OCI-LY1 (cell line): ENCODE measurements at regions not wholly inside any gene's neighbourhood (a gene's known extent, or its start where the extent isn't known, plus 50 kb on each side); places are given as distances from the start of the nearest gene placed in this dataset.

Source experiments
- H2AFZ ChIP-seq: fragments of 200-600 bp; sonication (generic), shearing (Covaris generic); 2 replicates; pipeline ENCODE4 v1.6.0; 2014; ENCODE audit warnings: antibody characterized with exemption, mild to moderate bottlenecking, low read length
- H3F3A ChIP-seq: fragments of 200-600 bp; sonication (generic), shearing (Covaris generic); 2 replicates; pipeline ENCODE4 v1.6.0; 2014; ENCODE audit warnings: mild to moderate bottlenecking, antibody characterized with exemption, low read length, moderate library complexity; ENCODE audit not compliant: insufficient read depth
- H3K27ac ChIP-seq: fragments of 200-600 bp; sonication (generic); 2 replicates; pipeline ENCODE4 v1.5.1; 2014; ENCODE audit warnings: low read length, mixed run types, mild to moderate bottlenecking, low read depth; ENCODE audit not compliant: poor library complexity, severe bottlenecking
- H3K27me3 ChIP-seq: fragments of 200-600 bp; sonication (generic); 2 replicates; pipeline ENCODE4 v1.6.0; 2014; ENCODE audit warnings: antibody characterized with exemption, mild to moderate bottlenecking, low read length, moderate library complexity; ENCODE audit not compliant: insufficient read depth
- H3K36me3 ChIP-seq: fragments of 200-600 bp; sonication (generic); 2 replicates; pipeline ENCODE4 v1.6.1; 2014; ENCODE audit warnings: mild to moderate bottlenecking, antibody characterized with exemption, low read length, moderate library complexity, mixed read lengths; ENCODE audit not compliant: insufficient read depth
- H3K4me1 ChIP-seq: fragments of 200-600 bp; sonication (generic); 2 replicates; pipeline ENCODE4 v1.5.1; 2014; ENCODE audit warnings: mild to moderate bottlenecking, low read length, moderate library complexity; ENCODE audit not compliant: insufficient read depth, severe bottlenecking
- H3K4me2 ChIP-seq: fragments of 200-600 bp; sonication (generic), shearing (Covaris generic); 2 replicates; pipeline ENCODE4 v1.6.1; 2014; ENCODE audit warnings: low read length
- H3K4me3 ChIP-seq: fragments of 200-600 bp; sonication (generic); 2 replicates; pipeline ENCODE4 v1.5.1; 2014; ENCODE audit warnings: low read length, low read depth, mild to moderate bottlenecking, mixed read lengths; ENCODE audit not compliant: poor library complexity, severe bottlenecking
- H3K79me2 ChIP-seq: fragments of 200-600 bp; shearing (Covaris generic); 2 replicates; pipeline ENCODE4 v1.6.1; 2016; ENCODE audit warnings: mixed run types, low read length, mixed read lengths; ENCODE audit not compliant: insufficient read depth
- H3K9ac ChIP-seq: fragments of 200-600 bp; sonication (generic), shearing (Covaris generic); 2 replicates; pipeline ENCODE4 v1.6.1; 2014; ENCODE audit warnings: mild to moderate bottlenecking, low read length, mixed read lengths
- H3K9me2 ChIP-seq: fragments of 200-600 bp; sonication (generic), shearing (Covaris generic); 2 replicates; pipeline ENCODE4 v1.6.1; 2014; ENCODE audit warnings: low read depth, mild to moderate bottlenecking, low read length, mixed read lengths
- H3K9me3 ChIP-seq: fragments of 200-600 bp; shearing (Covaris generic); 2 replicates; pipeline ENCODE4 v1.6.1; 2014; ENCODE audit warnings: low read length, mixed read lengths
- H4K20me1 ChIP-seq: fragments of 200-600 bp; sonication (generic), shearing (Covaris generic); 2 replicates; pipeline ENCODE4 v1.6.0; 2016; ENCODE audit warnings: mild to moderate bottlenecking, low read length; ENCODE audit not compliant: insufficient read depth
- CTCF ChIP-seq: fragments of 200-600 bp; sonication (generic), shearing (Covaris generic); IDR thresholded peaks from 2 replicates; pipeline ENCODE4 v1.5.1; 2017; ENCODE audit warnings: mild to moderate bottlenecking, antibody characterized with exemption, low read length, moderate library complexity, mixed read lengths
- EZH2 ChIP-seq: fragments of 200-600 bp; sonication (generic), shearing (Covaris generic); IDR thresholded peaks from 2 replicates; pipeline ENCODE4 v1.8.0; 2017; ENCODE audit warnings: borderline replicate concordance, mixed run types, mild to moderate bottlenecking, antibody characterized with exemption, low read length, moderate library complexity, mixed read lengths

GRCh38 chr6:98487612-98488011, 346.8 kb upstream of the POU3F2 start:
- H2AFZ ChIP-seq, result no peak overlapping the region
- no peaks in the 10 kb centered on the region for H3K36me3 ChIP-seq
- no peaks in the 10 kb centered on the region for H3K79me2 ChIP-seq
- H4K20me1 ChIP-seq, result no peaks in the 10 kb centered on the region
- H3K9ac ChIP-seq, result no peak overlapping the region
- H3K4me3 ChIP-seq, result no peak overlapping the region
- H3K4me2 ChIP-seq, result no peak overlapping the region
- no peaks in the 10 kb centered on the region for H3K9me2 ChIP-seq
- no peak overlapping the region for H3K27ac ChIP-seq
- TF ChIP-seq EZH2 (no peak), CTCF (no peak)
- no peaks in the 10 kb centered on the region for H3K27me3 ChIP-seq
- no peaks in the 10 kb centered on the region for H3K4me1 ChIP-seq
- H3K9me3 ChIP-seq, result no peaks in the 10 kb centered on the region
- no peaks in the 10 kb centered on the region for H3F3A ChIP-seq

- Histone ChIP-seq H3K79me2 (no peaks in the 10 kb centered on the region), H3K4me2 (no peak overlapping the region), H3K9ac (no peak overlapping the region), H3K27me3 (no peaks in the 10 kb centered on the region), H3K36me3 (no peaks in the 10 kb centered on the region), H4K20me1 (no peaks in the 10 kb centered on the region), H3K9me3 (no peaks in the 10 kb centered on the region), H3K27ac (no peak overlapping the region), H2AFZ (no peak overlapping the region), H3K9me2 (no peaks in the 10 kb centered on the region), H3K4me3 (no peak overlapping the region), H3F3A (no peaks in the 10 kb centered on the region), H3K4me1 (no peaks in the 10 kb centered on the region)
- TF ChIP-seq EZH2 (no peak), CTCF (no peak)
Observed at GRCh38 chr6:98498144-98498775, 336.1 kb upstream of the POU3F2 start.

- no peaks in the 10 kb centered on the region for H3K36me3 ChIP-seq
- H3K9me2 ChIP-seq, result no peaks in the 10 kb centered on the region
- H3K9ac ChIP-seq, result no peak overlapping the region
- no peak overlapping the region for H3K27ac ChIP-seq
- H3K9me3 ChIP-seq, result no peaks in the 10 kb centered on the region
- no peaks in the 10 kb centered on the region for H3F3A ChIP-seq
- no peaks in the 10 kb centered on the region for H3K27me3 ChIP-seq
- H3K4me2 ChIP-seq, result no peak overlapping the region
- H4K20me1 ChIP-seq, result no peaks in the 10 kb centered on the region
- no peaks in the 10 kb centered on the region for H3K79me2 ChIP-seq
- H2AFZ ChIP-seq, result no peak overlapping the region
- no peak overlapping the region for H3K4me3 ChIP-seq
- TF ChIP-seq EZH2 (no peak), CTCF (no peak)
- H3K4me1 ChIP-seq, result no peaks in the 10 kb centered on the region
Observed at GRCh38 chr6:98498866-98499265, 335.5 kb upstream of the POU3F2 start.
